ENCODE measurements at regions not wholly inside any gene's neighbourhood (a gene's known extent, or its start where the extent isn't known, plus 50 kb on each side); places are given as distances from the start of the nearest gene placed in this dataset.
"Not testable (repeated sequence)": the region's sequence is repeated elsewhere in the genome, so short reads cannot be mapped to it uniquely, and the experiment has no call there.

- FAIRE-seq (peak; percentile 31), DNase-seq (ENCODE audit: insufficient read length, low spot score) (no peak)
These were observed 154.4 kb upstream of the FBXL17 start for GRCh38 chr5:108536321-108536720.

DNA sequence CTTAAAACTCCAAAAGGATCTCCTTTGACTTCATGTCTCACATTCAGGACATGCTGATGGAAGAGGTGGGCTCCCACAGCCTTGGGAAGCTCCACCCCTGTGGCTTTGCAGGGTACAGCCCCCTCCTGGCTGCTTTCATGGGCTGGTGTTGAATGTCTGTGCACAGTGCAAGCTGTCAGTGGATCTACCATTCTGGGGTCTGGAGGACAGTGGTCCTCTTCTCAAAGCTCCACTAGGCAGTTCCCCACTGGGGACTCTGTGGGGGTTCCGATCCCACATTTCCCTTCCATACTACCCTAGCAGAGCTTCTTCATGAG lies 150.2 kb upstream of the FBXL17 start:
- FAIRE-seq; DNase-seq (ENCODE audit: insufficient read length, low spot score): not testable (repeated sequence)

DNA sequence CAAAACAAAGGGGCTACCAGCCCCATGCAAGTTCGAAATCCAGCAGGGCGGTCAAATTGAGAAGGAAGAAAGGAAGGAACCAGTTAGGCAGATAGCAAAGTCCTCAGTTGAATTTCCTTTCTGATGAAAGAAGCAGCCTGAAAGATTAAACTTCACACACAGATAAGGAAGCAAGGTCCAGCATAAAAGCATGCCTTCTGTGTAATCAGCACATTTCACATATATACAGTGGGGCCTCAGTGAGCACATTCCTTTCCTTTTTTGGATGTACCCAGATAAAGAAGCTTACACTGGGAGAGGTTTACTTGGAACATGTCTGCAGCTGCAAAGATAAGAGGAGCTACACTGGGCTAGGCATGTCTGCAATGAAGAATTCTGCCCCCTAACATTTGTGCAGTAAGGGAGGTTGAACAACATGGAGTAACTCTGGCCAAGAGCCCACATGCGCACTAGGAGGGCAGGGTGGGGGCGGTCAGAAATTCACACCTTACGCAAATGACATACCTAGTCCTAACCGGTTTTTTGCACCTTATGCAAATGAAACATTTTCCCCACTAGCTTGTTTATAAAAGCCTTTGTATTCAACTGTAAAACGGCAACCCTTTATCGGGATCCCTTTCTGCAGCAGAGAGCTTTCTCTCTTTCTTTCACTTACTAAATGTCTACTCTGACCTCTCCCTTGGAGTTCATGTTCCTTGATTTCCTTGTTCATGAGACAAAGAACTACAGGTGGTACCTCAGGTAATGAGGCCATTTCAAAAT lies 149.7 kb upstream of the FBXL17 start:
- FAIRE-seq (no peak), DNase-seq (ENCODE audit: insufficient read length, low spot score) (no peak)

- FAIRE-seq (no peak), DNase-seq (ENCODE audit: insufficient read length, low spot score) (no peak)
These were observed 148.8 kb upstream of the FBXL17 start for GRCh38 chr5:108530706-108531105.

GRCh38 chr5:108529381-108529780 lies 147.5 kb upstream of the FBXL17 start:
- FAIRE-seq (no peak), DNase-seq (ENCODE audit: insufficient read length, low spot score) (no peak)

DNA sequence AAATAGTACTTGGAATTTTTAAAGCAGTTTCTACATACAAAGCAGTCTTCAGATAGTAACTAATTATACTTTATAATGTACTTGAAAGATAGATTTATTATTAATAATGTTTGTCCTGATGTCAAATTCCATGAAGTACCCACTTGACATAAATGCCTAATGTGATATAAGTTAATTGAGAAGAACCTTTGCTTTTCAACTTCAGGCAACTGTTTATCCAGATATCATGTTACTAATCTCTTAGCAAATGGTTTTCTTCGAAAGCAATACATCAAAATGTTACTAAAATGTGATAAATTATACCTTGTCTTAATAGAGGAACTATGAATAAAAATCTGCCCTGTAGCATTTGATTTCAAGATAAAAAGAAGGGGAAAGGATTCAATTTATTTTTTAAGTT lies 146.8 kb upstream of the FBXL17 start:
- DNase-seq (ENCODE audit: insufficient read length, low spot score): no peak
- no peak for FAIRE-seq

DNA sequence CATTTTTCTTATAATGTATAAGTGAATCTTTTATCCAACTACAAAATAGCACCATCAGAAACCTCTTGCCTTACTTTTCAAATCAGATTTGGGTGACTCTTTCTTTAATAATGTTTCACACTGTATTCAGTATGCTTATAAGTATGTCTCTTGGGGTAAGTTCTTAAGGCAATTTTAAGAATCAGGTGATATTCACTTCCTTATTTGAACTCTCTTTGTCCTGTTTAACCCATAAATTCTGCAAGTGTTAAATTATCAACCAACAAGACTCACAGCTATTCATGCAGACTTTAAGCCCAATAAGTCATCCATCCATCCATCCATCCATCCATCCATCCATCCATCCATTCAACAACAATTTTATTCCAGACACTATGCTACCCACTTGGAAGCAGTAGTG lies 142.7 kb upstream of the FBXL17 start:
- FAIRE-seq (no peak), DNase-seq (ENCODE audit: insufficient read length, low spot score) (no peak)

DNA sequence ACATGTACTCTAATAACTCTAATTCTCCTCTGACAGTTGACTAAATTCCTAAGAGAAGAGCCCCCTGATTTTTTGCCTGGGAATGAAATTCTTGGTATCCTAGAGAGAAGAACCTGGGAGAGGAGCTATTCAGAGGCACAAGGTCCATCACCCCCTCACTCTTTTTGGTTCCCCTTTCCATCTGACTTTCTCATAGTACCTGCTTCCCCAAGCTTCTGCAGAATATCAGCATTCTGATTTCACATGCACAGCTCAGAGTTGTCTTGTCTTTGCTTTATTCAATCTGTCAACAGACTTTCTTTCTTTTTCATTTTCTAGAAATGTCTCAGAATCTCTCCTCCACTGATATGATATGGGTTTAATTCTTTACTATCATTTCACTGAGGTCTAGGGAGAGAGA lies 141.5 kb upstream of the FBXL17 start:
- DNase-seq (ENCODE audit: insufficient read length, low spot score): no peak
- FAIRE-seq: no peak

DNA sequence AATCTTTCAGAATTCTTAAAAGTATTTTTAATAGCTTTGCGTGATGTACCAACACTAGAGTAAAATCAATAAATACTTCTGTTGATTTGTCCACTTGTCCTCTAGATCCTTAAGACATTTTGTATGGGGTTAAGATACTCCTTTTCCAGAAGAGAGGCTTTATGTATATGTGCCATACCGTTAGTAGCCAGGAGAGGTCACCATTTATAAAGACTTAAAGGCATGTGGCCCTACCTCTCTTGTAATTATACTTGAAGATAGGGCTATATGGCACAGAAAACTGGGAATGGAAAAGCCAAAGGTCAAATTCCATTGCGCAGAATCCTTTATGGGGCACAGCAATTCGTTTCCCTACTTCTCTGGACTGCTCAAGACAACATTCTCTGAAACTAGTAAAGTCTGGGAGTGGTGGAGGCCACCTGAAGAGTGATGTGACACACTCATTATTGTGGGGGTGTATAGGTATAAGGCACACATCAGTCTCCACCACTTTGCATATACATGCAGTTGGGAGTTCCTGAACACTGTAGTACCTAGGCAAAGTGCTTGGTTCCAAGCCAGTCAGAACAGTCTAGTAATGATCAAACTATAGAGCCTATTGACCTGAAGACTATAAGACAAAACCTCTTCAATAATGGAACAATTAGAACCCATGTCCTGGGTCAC lies 140.1 kb upstream of the FBXL17 start:
- DNase-seq (ENCODE audit: insufficient read length, low spot score) (peak; percentile 42), FAIRE-seq (no peak)

- DNase-seq (ENCODE audit: insufficient read length, low spot score): no peak
- no peak for FAIRE-seq
These were observed 139.3 kb upstream of the FBXL17 start for GRCh38 chr5:108521011-108521700.

DNA sequence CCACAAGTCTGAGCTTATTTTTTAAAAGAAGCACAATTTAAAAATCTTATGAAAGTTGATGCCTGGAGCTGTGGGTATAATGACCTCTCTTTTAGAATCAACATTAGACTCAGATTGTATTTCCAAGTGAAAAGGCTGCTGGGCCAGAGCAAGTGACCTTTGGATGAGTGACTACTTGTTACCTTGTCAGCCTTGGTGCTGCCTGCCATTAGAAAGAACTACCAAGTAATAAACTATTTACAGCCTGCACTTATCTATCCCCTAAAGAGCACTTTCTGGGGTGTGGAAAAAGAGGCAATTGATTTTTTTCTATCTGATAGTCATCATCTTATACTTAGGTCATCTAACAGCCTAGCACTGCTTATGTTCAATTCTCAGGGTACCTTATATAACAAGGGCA lies 134.9 kb upstream of the FBXL17 start:
- DNase-seq (ENCODE audit: insufficient read length, low spot score) (no peak), FAIRE-seq (no peak)

- FAIRE-seq (no peak), DNase-seq (ENCODE audit: insufficient read length, low spot score) (no peak)
These were observed 133.7 kb upstream of the FBXL17 start for GRCh38 chr5:108515517-108516105.

DNA sequence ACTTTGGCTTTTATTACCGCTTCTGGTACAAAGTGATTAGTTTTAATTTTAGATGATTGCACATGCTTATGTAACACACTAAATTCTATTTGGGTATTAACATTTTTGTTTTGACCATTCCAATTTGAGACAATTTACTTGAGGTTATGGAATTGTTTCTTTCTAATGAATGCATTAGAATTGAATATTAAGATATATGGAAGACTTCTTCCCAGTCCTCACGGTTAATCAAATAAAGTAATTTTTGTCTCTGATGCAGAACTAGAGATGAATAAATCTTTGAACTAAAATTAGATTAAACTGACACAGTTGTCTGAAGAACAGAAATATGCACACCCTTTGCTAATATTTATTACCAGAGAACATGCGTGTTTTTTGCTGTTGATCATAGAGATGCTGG lies 127.1 kb upstream of the FBXL17 start:
- FAIRE-seq (no peak), DNase-seq (ENCODE audit: insufficient read length, low spot score) (no peak)

DNA sequence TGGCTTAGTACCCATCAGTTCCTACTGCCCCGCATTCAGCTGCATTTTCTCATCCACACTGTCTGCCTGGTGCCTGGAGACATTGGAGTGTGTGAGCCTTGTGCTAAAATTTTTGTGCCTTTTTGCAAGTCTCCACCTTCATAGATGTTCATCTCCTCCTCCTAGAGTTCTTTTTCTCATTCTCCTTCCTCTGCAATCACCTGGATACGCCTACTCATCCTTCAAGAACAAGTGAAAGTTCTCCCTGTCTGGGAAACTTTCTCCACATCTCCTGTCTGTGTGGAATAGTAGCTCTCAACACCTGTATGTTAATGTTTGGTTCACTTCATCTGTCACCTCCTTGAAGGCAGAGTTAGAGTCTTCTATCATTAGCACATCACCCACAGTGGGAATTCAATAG lies 125.7 kb upstream of the FBXL17 start:
- no peak for DNase-seq (ENCODE audit: insufficient read length, low spot score)
- FAIRE-seq: no peak

DNA sequence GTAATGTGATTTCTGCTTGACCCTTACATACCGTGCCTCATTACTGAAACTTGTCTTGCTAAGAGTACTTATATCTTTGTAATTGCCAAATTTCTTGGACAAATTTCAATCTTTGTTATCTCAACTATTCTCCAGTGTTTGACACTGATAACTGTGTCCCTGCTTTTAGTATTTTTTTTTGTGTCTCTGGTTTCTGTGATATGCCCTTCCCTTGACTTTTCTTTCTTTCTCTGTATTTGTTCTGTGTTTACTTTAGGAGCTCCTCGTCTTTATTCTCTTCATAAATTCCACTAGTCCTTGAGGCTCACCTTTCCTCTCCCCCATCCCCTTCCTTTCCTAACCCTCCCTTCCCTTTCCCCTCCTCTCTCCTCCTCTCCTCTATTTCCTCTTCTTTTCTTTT lies 123.7 kb upstream of the FBXL17 start:
- DNase-seq (ENCODE audit: insufficient read length, low spot score) (no peak), FAIRE-seq (no peak)

DNA sequence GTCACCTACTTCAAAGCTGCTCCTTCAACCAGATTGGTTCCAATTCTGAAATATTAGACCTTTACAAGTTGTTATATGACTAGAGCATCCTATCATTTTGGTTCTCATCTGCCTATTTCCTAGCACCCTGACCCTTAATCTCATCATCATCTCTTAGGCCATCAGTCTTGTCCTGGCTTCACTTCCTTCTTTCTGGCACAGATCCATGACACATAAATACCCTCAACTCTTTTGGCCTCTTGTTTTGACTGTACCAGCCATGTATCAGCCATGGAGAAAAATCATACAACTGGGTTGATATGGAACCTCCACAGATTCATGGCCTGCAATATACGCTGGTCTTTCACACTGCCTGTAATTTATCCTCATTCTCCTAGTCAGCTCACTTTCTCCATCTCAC lies 123.1 kb upstream of the FBXL17 start:
- DNase-seq (ENCODE audit: insufficient read length, low spot score) (no peak), FAIRE-seq (no peak)

DNA sequence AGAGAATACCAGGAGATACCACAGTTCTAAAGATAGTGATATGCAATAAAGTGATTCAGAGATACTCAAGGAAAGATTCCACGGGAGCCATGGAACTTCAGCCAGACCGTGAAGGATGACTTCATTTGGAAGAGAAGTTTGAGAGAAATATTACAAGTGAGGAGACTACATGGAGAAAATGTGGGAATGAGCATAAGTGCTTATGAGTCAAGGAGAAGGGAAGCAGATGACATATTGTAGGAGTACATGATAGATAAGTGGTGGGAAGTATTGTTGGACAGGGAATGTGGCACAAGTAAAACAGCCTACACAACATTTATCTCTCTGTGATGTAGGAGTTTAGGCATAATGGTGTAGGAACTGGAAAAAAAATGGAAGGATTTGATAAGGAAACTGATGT lies 122.1 kb upstream of the FBXL17 start:
- FAIRE-seq (no peak), DNase-seq (ENCODE audit: insufficient read length, low spot score) (no peak)

GRCh38 chr5:108495615-108496014 lies 113.7 kb upstream of the FBXL17 start:
- DNase-seq (ENCODE audit: insufficient read length, low spot score); FAIRE-seq: not testable (repeated sequence)

GRCh38 chr5:108487951-108488350 lies 106.1 kb upstream of the FBXL17 start:
- DNase-seq (ENCODE audit: insufficient read length, low spot score) (no peak), FAIRE-seq (no peak)

- FAIRE-seq: no peak
These were observed 102.1 kb upstream of the FBXL17 start for GRCh38 chr5:108484035-108484434.

DNA sequence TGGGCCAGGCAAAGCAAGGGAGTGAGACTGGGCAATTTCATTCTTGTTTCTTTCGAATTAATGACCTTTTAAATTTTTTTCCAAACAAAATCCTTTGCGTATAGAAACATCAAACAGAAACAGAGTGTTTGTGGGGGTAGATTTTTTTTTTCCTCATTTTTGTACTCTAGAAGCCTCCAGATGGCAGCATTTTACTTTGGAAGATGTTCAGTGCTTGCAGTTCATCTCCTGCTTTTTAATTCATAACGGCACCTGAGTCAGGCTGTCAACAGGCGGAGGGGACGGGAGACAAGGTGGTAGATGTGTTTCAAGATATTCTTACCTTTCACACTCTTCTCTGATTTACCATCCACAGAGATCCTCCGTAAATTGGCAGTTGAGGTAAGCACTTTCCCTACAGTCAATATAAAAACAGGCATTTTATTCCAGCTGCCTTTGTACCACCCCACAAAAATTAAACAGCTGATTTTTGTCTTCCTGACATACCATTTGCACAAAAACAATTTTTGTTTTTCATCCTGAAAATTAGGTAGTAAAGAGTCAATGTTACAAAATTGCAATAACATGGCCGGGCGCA lies 99.5 kb upstream of the FBXL17 start:
- no peak for FAIRE-seq
- peak; percentile 6 for DNase-seq (ENCODE audit: insufficient read length, low spot score)

More at GRCh38 chr5:108484035-108484434, 102.1 kb upstream of the FBXL17 start:
- DNase-seq (ENCODE audit: insufficient read length, low spot score): no peak

Measured in HTR-8/SVneo (cell line).